Endothelial cell (in vitro differentiated cells): ENCODE measurements at regions not wholly inside any gene's neighbourhood (a gene's known extent, or its start where the extent isn't known, plus 50 kb on each side); places are given as distances from the start of the nearest gene placed in this dataset.

Source experiments
- DNase-seq: peaks from one replicate; pipeline ENCODE4 v3.0.0; 2021; ENCODE audit warnings: low spot score
- H3K27ac Mint-ChIP-seq: one replicate; pipeline ENCODE4 v1.8.0; 2021; ENCODE audit warnings: mixed read lengths, inconsistent platforms; ENCODE audit not compliant: unreplicated experiment
- H3K27me3 Mint-ChIP-seq: one replicate; pipeline ENCODE4 v1.8.0; 2021; ENCODE audit warnings: mild to moderate bottlenecking, moderate library complexity, mixed read lengths, inconsistent platforms; ENCODE audit not compliant: unreplicated experiment
- H3K36me3 Mint-ChIP-seq: one replicate; pipeline ENCODE4 v1.8.0; 2021; ENCODE audit warnings: mild to moderate bottlenecking, low read depth, mixed read lengths, inconsistent platforms; ENCODE audit not compliant: unreplicated experiment
- H3K4me1 Mint-ChIP-seq: one replicate; pipeline ENCODE4 v1.8.0; 2021; ENCODE audit warnings: mild to moderate bottlenecking, mixed read lengths, inconsistent platforms; ENCODE audit not compliant: unreplicated experiment
- H3K4me3 Mint-ChIP-seq: one replicate; pipeline ENCODE4 v1.8.0; 2021; ENCODE audit warnings: mild to moderate bottlenecking, mixed read lengths, inconsistent platforms; ENCODE audit not compliant: unreplicated experiment
- H3K9me3 Mint-ChIP-seq: one replicate; pipeline ENCODE4 v1.8.0; 2021; ENCODE audit warnings: mixed read lengths, inconsistent platforms; ENCODE audit not compliant: unreplicated experiment
- TF ChIP-seq, protein P1 (sequence below): fragments of 200-600 bp; sonication (generic); IDR thresholded peaks from one replicate; pipeline ENCODE4 v1.5.0; 2021; ENCODE audit warnings: antibody characterized with exemption; ENCODE audit not compliant: unreplicated experiment

DNA sequence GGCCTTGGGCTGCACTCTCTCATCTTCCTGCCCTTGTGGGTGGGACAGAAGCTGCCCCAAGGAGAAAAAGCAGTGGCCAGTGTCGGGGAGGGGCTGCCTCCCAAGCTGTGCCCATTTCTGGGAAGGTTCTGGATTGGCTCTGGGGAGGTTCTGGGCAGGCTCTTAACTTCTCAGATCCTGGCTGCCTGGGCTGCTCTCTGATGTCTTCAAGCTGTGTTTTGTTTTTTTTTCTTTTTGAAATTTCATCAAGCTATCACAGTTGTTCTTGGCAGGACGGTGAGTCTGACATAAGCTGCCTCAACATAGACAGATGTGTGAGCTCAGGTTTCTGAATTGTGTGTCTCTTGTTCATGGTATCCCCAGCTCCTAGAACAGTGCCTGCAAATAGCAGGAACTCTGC lies 1032.0 kb downstream of the BRD1 start:
- TF ChIP-seq, protein P1, sequence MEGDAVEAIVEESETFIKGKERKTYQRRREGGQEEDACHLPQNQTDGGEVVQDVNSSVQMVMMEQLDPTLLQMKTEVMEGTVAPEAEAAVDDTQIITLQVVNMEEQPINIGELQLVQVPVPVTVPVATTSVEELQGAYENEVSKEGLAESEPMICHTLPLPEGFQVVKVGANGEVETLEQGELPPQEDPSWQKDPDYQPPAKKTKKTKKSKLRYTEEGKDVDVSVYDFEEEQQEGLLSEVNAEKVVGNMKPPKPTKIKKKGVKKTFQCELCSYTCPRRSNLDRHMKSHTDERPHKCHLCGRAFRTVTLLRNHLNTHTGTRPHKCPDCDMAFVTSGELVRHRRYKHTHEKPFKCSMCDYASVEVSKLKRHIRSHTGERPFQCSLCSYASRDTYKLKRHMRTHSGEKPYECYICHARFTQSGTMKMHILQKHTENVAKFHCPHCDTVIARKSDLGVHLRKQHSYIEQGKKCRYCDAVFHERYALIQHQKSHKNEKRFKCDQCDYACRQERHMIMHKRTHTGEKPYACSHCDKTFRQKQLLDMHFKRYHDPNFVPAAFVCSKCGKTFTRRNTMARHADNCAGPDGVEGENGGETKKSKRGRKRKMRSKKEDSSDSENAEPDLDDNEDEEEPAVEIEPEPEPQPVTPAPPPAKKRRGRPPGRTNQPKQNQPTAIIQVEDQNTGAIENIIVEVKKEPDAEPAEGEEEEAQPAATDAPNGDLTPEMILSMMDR = no peak
- no peaks in the 10 kb centered on the region for H3K9me3 Mint-ChIP-seq
- no peaks in the 10 kb centered on the region for H3K4me1 Mint-ChIP-seq
- H3K27me3 Mint-ChIP-seq = peaks cover 4% of the 10 kb centered on the region
- no peak overlapping the region for H3K4me3 Mint-ChIP-seq
- DNase-seq = no peak
- no peaks in the 10 kb centered on the region for H3K36me3 Mint-ChIP-seq
- no peak overlapping the region for H3K27ac Mint-ChIP-seq

DNA sequence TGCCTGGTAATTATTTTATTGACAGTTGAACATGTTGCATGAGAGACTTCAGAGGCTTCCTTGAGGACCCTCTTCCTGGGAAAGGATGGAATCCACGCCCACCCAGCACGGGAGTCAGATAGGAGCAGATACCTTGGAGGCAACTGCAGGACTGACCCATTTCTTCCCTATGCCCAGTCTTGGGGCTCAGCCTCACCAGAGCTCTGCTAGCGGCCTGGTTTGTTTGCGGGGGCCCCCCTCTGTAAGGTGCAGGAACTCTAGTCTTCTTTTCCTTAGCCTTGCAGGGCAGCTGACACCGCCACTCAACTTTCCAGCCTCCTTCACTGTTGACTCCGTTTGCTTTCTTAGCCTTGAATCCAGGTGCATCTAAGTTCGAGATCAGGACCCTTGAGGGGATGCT lies 1032.8 kb downstream of the BRD1 start:
- TF ChIP-seq, protein P1 = no peak
- no peak for DNase-seq
- no peaks in the 10 kb centered on the region for H3K36me3 Mint-ChIP-seq
- H3K4me1 Mint-ChIP-seq = no peaks in the 10 kb centered on the region
- no peak overlapping the region for H3K4me3 Mint-ChIP-seq
- H3K27ac Mint-ChIP-seq = no peak overlapping the region
- H3K27me3 Mint-ChIP-seq = peaks cover 4% of the 10 kb centered on the region
- no peaks in the 10 kb centered on the region for H3K9me3 Mint-ChIP-seq

DNA sequence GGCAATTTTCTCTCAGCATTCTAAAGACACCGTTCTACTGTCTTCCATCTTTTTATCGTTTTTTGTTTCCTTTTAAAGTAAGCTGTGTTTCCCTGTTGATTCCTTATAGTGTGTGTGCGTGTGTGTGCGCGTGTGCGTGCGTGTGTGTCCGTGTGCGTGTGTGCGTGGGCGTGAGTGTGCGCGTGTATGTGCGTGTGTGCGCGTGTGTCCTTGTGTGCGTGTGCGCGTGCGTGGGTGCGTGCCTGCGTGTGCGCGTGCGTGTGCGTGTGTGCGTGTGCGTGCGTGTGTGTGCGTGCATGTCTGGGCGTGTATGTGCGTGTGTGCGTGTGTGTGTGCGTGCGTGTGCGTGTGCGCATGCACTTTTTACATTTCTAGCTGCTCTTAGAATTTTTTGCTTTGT lies 1033.7 kb downstream of the BRD1 start:
- Mint-ChIP-seq H3K27me3 (peaks cover 4% of the 10 kb centered on the region), H3K27ac (no peak overlapping the region), H3K4me1 (no peaks in the 10 kb centered on the region), H3K9me3 (no peaks in the 10 kb centered on the region), H3K36me3 (no peaks in the 10 kb centered on the region), H3K4me3 (no peak overlapping the region)
- TF ChIP-seq, protein P1 = no peak
- no peak for DNase-seq

DNA sequence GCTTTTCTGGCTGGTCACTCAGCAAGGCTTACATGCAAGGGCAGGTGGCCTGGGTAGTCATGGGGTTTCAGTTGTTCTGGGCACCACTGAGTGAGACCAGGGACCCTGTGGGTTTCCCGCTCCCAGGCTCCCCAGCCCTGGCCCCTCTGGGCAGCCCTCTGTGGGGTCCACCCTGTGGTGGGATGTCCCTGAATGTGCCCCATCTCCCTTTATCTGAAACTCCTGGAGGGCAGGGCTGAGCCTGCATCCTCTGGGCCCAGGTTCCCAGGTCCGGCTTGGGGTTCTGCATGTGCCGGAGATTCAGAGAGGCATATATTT lies 1041.0 kb downstream of the BRD1 start:
- H3K27me3 Mint-ChIP-seq = peaks cover 5% of the 10 kb centered on the region
- H3K36me3 Mint-ChIP-seq = no peaks in the 10 kb centered on the region
- no peak for DNase-seq
- H3K4me1 Mint-ChIP-seq = no peaks in the 10 kb centered on the region
- H3K27ac Mint-ChIP-seq = no peak overlapping the region
- H3K9me3 Mint-ChIP-seq = no peaks in the 10 kb centered on the region
- no peak overlapping the region for H3K4me3 Mint-ChIP-seq
- TF ChIP-seq, protein P1 = no peak

DNA sequence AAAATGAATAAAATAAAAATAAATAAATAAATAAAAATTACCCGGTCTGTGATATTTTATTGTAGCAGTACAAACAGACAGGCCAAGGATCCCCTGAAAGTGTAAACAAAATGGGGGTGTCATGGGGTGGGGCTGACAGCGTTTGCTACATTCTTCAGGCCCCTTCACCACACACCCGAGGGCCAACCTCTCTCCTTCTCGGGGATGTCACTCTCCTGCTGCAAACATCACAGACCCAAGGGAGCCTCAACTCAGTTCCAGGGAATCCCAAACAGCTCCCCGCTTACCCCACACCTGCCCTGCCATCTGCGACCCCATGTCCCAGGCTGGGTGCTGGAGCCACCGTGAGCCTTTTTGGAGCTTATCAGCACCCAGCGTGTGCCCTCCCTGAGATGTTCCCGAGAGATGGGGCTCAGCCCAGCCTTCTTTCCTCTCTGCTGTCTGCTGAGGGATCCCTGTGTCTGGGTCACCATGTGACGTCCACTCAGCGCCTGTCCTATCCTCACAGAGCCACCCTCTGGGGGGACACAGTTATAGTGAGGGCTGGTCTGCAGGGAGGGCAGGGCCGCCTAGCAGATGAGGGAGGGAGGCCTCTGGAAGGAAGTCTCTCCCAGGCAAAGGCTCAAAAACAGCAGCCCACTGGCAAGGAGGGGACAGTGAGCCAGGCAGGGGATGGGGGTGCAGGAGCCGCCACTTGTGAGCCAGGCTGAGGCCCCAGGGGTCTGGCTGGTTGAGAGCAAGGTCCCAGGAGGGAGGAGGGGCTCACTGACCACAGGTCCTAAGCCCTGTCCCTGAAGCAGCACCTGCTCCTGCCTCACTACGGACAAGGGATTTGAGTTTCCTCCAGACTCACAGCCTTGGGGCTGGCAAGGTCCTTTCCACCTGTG lies 1041.6 kb downstream of the BRD1 start:
- H3K9me3 Mint-ChIP-seq = no peaks in the 10 kb centered on the region
- no peaks in the 10 kb centered on the region for H3K4me1 Mint-ChIP-seq
- H3K4me3 Mint-ChIP-seq = no peak overlapping the region
- no peaks in the 10 kb centered on the region for H3K36me3 Mint-ChIP-seq
- peaks cover 5% of the 10 kb centered on the region for H3K27me3 Mint-ChIP-seq
- H3K27ac Mint-ChIP-seq = no peak overlapping the region
- TF ChIP-seq, protein P1 = no peak
- no peak for DNase-seq
